ENCODE measurements at regions not wholly inside any gene's neighbourhood (a gene's known extent, or its start where the extent isn't known, plus 50 kb on each side); places are given as distances from the start of the nearest gene placed in this dataset.

- no peak for TF ChIP-seq CTCF (IDR thresholded peaks at IDR 0.05)
- no peak for TF ChIP-seq POLR2A (IDR thresholded peaks at IDR 0.05)
Observed at GRCh38 chr1:187549540-187549939, 720.8 kb downstream of the PLA2G4A start.

Measured in right lobe of liver (tissue), 4 donors.